Osteocyte (in vitro differentiated cells): ENCODE measurements at regions not wholly inside any gene's neighbourhood (a gene's known extent, or its start where the extent isn't known, plus 50 kb on each side); places are given as distances from the start of the nearest gene placed in this dataset.

Experiments
- DNase-seq: peaks from one replicate; pipeline ENCODE4 v3.0.0; 2021; ENCODE audit warnings: mixed read lengths; ENCODE audit not compliant: unreplicated experiment; ENCODE audit errors: extremely low spot score
- H3K27ac Mint-ChIP-seq: one replicate; pipeline ENCODE4 v1.8.0; 2021; ENCODE audit warnings: mild to moderate bottlenecking, mixed read lengths; ENCODE audit not compliant: unreplicated experiment
- H3K27me3 Mint-ChIP-seq: one replicate; pipeline ENCODE4 v1.8.0; 2021; ENCODE audit warnings: mixed read lengths; ENCODE audit not compliant: unreplicated experiment
- H3K36me3 Mint-ChIP-seq: one replicate; pipeline ENCODE4 v1.8.0; 2021; ENCODE audit warnings: mixed read lengths; ENCODE audit not compliant: unreplicated experiment
- H3K4me1 Mint-ChIP-seq: one replicate; pipeline ENCODE4 v1.8.0; 2021; ENCODE audit warnings: mixed read lengths; ENCODE audit not compliant: unreplicated experiment
- H3K4me3 Mint-ChIP-seq: one replicate; pipeline ENCODE4 v1.8.0; 2021; ENCODE audit warnings: mild to moderate bottlenecking, moderate library complexity, mixed read lengths; ENCODE audit not compliant: unreplicated experiment
- H3K9me3 Mint-ChIP-seq: one replicate; pipeline ENCODE4 v1.8.0; 2021; ENCODE audit warnings: mixed read lengths; ENCODE audit not compliant: unreplicated experiment
- CTCF ChIP-seq: fragments of 200-600 bp; sonication (generic); IDR thresholded peaks from 2 replicates; pipeline ENCODE4 v1.5.0; 2021; ENCODE audit warnings: antibody characterized with exemption, mild to moderate bottlenecking, moderate library complexity

GRCh38 chr5:38710627-38711026 is 135.2 kb upstream of the OSMR start:
- Mint-ChIP-seq H3K4me1 (no peaks in the 10 kb centered on the region), H3K36me3 (no peaks in the 10 kb centered on the region), H3K27me3 (peaks cover 3% of the 10 kb centered on the region), H3K9me3 (no peaks in the 10 kb centered on the region), H3K4me3 (no peak overlapping the region), H3K27ac (no peak overlapping the region)
- no peak for DNase-seq
- no peak for TF ChIP-seq CTCF

GRCh38 chr5:38712391-38712790 is 133.4 kb upstream of the OSMR start:
- TF ChIP-seq CTCF: no peak
- Mint-ChIP-seq H3K4me3 (no peak overlapping the region), H3K36me3 (no peaks in the 10 kb centered on the region), H3K27me3 (peaks cover 2% of the 10 kb centered on the region), H3K4me1 (no peaks in the 10 kb centered on the region), H3K27ac (no peak overlapping the region), H3K9me3 (no peaks in the 10 kb centered on the region)
- no peak for DNase-seq

- Mint-ChIP-seq H3K27ac (no peak overlapping the region), H3K4me3 (no peak overlapping the region), H3K36me3 (no peaks in the 10 kb centered on the region), H3K9me3 (no peaks in the 10 kb centered on the region), H3K27me3 (peaks cover 7% of the 10 kb centered on the region), H3K4me1 (no peaks in the 10 kb centered on the region)
- DNase-seq: no peak
- TF ChIP-seq CTCF: no peak
These were observed 131.6 kb upstream of the OSMR start for GRCh38 chr5:38714240-38714639.

GRCh38 chr5:38714703-38715355 is 131.0 kb upstream of the OSMR start:
- no peak overlapping the region for H3K27ac Mint-ChIP-seq

GRCh38 chr5:38715696-38716095 is 130.1 kb upstream of the OSMR start:
- no peak overlapping the region for H3K4me3 Mint-ChIP-seq

More at GRCh38 chr5:38714703-38715355, 131.0 kb upstream of the OSMR start:
- H3K4me3 Mint-ChIP-seq: no peak overlapping the region
- H3K27me3 Mint-ChIP-seq: peaks cover 7% of the 10 kb centered on the region
- TF ChIP-seq CTCF: no peak
- H3K9me3 Mint-ChIP-seq: no peaks in the 10 kb centered on the region
- no peaks in the 10 kb centered on the region for H3K36me3 Mint-ChIP-seq
- DNase-seq: no peak
- H3K4me1 Mint-ChIP-seq: no peaks in the 10 kb centered on the region

More at GRCh38 chr5:38715696-38716095, 130.1 kb upstream of the OSMR start:
- Mint-ChIP-seq H3K9me3 (no peaks in the 10 kb centered on the region), H3K27me3 (peaks cover 7% of the 10 kb centered on the region), H3K36me3 (no peaks in the 10 kb centered on the region), H3K4me1 (no peaks in the 10 kb centered on the region), H3K27ac (no peak overlapping the region)
- no peak for DNase-seq
- no peak for TF ChIP-seq CTCF
